Stomach (tissue), 8 donors: ENCODE measurements at regions not wholly inside any gene's neighbourhood (a gene's known extent, or its start where the extent isn't known, plus 50 kb on each side); places are given as distances from the start of the nearest gene placed in this dataset.

Source experiments
- DNase-seq, 2 donors: peaks; one replicate each; pipeline versions ENCODE4 v3.0.0 to v3.0.0-alpha.2; 2013 to 2019
- H3K27ac ChIP-seq, 5 donors: fragments of 200-600 bp in 4 of 5; sonication (generic) in 4 of 5; one replicate each; pipeline ENCODE4 v1.5.1; 2013 to 2019; ENCODE audit warnings: mild to moderate bottlenecking in 1 of 5, moderate library complexity in 1 of 5
- H3K27me3 ChIP-seq, 3 donors: fragments of 200-600 bp; sonication (generic); one replicate each; pipeline ENCODE4 v1.5.1; 2017 to 2019; ENCODE audit warnings: mixed run types in 1 of 3
- H3K36me3 ChIP-seq, 4 donors: fragments of 200-600 bp; sonication (generic); 1 replicate in 3 of 4; 2 replicates in 1 of 4; pipeline ENCODE4 v1.5.1; 2016 to 2019
- H3K4me1 ChIP-seq, 4 donors: fragments of 200-600 bp; sonication (generic); one replicate each; pipeline ENCODE4 v1.5.1; 2016 to 2019
- H3K4me3 ChIP-seq, 4 donors: fragments of 200-600 bp; sonication (generic) in 3 of 4; one replicate each; pipeline ENCODE4 v1.5.1; 2016 to 2019; ENCODE audit warnings: mild to moderate bottlenecking in 1 of 4
- H3K9me3 ChIP-seq, 4 donors: fragments of 200-600 bp; sonication (generic); one replicate each; pipeline ENCODE4 v1.5.1; 2016 to 2019
- EP300 ChIP-seq: sonication (generic); formaldehyde crosslinking; IDR thresholded peaks from one replicate; pipeline ENCODE4 v1.6.1; 2017; ENCODE audit warnings: antibody characterized with exemption
- POLR2A ChIP-seq, 4 donors: fragments of 450-650 bp; IDR thresholded peaks; one replicate each; pipeline ENCODE4 v1.6.1; 2016; ENCODE audit warnings: antibody characterized with exemption in 4 of 4, control low read depth in 2 of 4, mild to moderate bottlenecking in 1 of 4, moderate library complexity in 1 of 4
- POLR2AphosphoS5 ChIP-seq, 3 donors: sonication (generic); formaldehyde crosslinking; IDR thresholded peaks; one replicate each; pipeline ENCODE4 v1.6.1; 2016; ENCODE audit warnings: antibody characterized with exemption in 3 of 3
- WGBS, 5 donors: extraction: QIAGEN DNeasy Blood & Tissue Kit in 3 of 5; methylation state at CpG; one replicate each; pipeline versions ENCODE4 v1.1.5 to v1.1.7; 2013 to 2018; 5-methylcytosine and 5-hydroxymethylcytosine counted together
- intact Hi-C: fragments of 100-400 bp; cut with DNase I; formaldehyde crosslinking; loops from one replicate; pipeline ENCODE4 v1.15.1; 2023; ENCODE audit warnings: low total_unique reads
- TF ChIP-seq, protein P1 (sequence below), 7 experiments: fragments of 450-650 bp in 4 of 7; fragments of 200-600 bp in 3 of 7; sonication (generic) in 3 of 7; IDR thresholded peaks; one replicate each; pipeline ENCODE4 v1.5.1; 2016 to 2019; ENCODE audit warnings: antibody characterized with exemption in 7 of 7, control low read depth in 2 of 7, mild to moderate bottlenecking in 1 of 7
- donor health status: healthy with polysubstance abuse.
- donor health status: Bipolar disorder and iron deficiency.
- donor health status: healthy.

DNA sequence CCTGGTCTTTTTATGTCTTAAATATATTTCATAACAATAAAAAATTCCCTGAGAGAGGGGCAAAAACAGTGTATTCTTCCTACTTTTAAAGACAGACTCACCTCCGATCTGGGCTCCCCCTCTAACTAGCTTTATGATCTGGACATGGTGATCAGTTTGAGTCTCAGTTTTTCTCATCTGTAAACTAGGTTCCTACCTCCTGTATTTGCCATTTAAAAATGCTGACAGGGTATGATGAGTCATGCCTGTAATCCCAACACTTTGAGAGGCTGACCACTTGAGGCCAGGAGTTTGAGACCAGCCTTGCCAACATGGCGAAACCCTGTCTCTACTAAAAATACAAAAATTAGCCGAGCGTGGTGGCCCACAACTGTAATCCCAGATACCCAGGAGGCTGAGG is 114.8 kb upstream of the LHX5 start:
- no peak for DNase-seq
- TF ChIP-seq EP300, result no peak
- TF ChIP-seq, protein P1, sequence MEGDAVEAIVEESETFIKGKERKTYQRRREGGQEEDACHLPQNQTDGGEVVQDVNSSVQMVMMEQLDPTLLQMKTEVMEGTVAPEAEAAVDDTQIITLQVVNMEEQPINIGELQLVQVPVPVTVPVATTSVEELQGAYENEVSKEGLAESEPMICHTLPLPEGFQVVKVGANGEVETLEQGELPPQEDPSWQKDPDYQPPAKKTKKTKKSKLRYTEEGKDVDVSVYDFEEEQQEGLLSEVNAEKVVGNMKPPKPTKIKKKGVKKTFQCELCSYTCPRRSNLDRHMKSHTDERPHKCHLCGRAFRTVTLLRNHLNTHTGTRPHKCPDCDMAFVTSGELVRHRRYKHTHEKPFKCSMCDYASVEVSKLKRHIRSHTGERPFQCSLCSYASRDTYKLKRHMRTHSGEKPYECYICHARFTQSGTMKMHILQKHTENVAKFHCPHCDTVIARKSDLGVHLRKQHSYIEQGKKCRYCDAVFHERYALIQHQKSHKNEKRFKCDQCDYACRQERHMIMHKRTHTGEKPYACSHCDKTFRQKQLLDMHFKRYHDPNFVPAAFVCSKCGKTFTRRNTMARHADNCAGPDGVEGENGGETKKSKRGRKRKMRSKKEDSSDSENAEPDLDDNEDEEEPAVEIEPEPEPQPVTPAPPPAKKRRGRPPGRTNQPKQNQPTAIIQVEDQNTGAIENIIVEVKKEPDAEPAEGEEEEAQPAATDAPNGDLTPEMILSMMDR (IDR thresholded peaks at IDR 0.05), result no peak
- no peak for TF ChIP-seq POLR2A (IDR thresholded peaks at IDR 0.05)
- no peak for TF ChIP-seq POLR2AphosphoS5 (IDR thresholded peaks at IDR 0.05)
- Histone ChIP-seq H3K4me3 (no peak overlapping the region), H3K27me3 (peaks cover under 1 to 81% (median 9%) of the 10 kb centered on the region in 3 donors), H3K4me1 (peaks cover 0 to 2% (median 1%) of the 10 kb centered on the region in 4 donors), H3K36me3 (no peaks in the 10 kb centered on the region), H3K27ac (no peak overlapping the region), H3K9me3 (peaks cover 0 to 22% (median 7%) of the 10 kb centered on the region in 4 donors)
- WGBS, 5 donors, result 82 to 91% (median 84%) methylated on average over 4 of the region's 4 CpGs
- intact Hi-C loops, result no loop called here

DNA sequence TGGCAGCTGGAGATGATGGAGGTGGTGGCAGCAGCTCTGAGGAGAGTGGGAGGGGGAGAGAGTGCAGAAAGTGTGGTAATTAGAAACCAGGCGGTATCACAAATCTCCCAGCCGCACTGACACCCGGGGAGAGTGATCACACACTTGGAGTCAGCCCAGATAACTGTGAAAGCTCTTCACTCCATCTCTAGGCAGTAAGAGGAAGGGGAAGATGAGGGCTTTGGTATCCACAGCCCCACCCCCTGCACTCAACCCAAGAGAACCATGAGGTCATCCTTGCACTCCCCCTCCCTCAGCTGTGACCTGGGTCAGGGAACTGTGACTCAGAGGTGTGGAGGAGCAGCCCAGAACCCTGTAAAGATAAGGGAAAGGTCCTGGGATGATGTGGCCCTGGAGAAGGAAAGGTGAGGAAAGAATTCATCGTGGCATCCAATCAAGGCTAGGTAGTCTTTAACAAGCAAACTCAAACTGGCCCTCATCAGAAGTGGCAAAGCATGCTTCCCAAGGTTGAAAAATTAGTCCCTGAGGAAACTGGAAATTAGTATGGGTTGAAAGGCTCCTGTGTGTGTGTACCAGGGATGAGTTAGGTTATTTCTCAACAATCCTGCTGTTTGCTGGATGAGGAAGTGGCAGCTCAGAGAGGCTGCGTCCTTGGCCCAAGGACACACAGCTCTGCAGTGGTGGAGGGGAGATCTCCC is 111.0 kb upstream of the LHX5 start:
- no peaks in the 10 kb centered on the region for H3K4me1 ChIP-seq
- H3K27ac ChIP-seq, result no peak overlapping the region
- H3K27me3 ChIP-seq, result peaks cover 0 to 78% (median 8%) of the 10 kb centered on the region in 3 donors
- intact Hi-C loops, result no loop called here
- 19 to 25% (median 24%) methylated on average over 5 of the region's 5 CpGs for WGBS, 5 donors
- TF ChIP-seq POLR2A (IDR thresholded peaks at IDR 0.05) (no peak), POLR2AphosphoS5 (IDR thresholded peaks at IDR 0.05) (no peak), EP300 (no peak)
- TF ChIP-seq, protein P1 (IDR thresholded peaks at IDR 0.05), result no peak
- H3K36me3 ChIP-seq, result no peaks in the 10 kb centered on the region
- H3K4me3 ChIP-seq, result no peak overlapping the region
- peaks cover 0 to 43% (median 18%) of the 10 kb centered on the region in 4 donors for H3K9me3 ChIP-seq
- no peak for DNase-seq

DNA sequence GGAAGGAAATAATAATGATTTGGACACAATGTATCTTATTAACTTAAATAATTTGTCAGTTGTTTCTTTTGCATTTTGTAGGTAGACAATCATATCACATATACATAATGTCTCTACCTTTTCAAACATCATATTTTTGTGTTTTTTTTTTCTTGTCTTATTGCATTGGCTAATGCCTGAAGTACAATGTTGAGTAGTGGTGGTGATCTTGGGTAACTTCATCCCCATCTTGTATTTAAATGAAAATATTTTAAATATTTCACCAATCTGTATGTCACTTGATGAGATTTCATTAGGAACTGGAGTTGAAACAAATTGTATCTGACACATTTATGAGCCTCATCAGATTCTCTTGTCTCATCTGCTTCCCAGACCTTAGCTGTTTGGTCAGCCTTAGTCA is 109.7 kb upstream of the LHX5 start:
- Histone ChIP-seq H3K4me1 (no peaks in the 10 kb centered on the region), H3K27me3 (peaks cover 0 to 79% (median 11%) of the 10 kb centered on the region in 3 donors), H3K36me3 (no peaks in the 10 kb centered on the region), H3K27ac (no peak overlapping the region), H3K9me3 (peaks cover 0 to 36% (median 17%) of the 10 kb centered on the region in 4 donors), H3K4me3 (no peak overlapping the region)
- TF ChIP-seq POLR2A (IDR thresholded peaks at IDR 0.05) (no peak), POLR2AphosphoS5 (IDR thresholded peaks at IDR 0.05) (no peak), EP300 (no peak)
- TF ChIP-seq, protein P1 (IDR thresholded peaks at IDR 0.05), result no peak
- DNase-seq, result no peak
- intact Hi-C loops, result no loop called here

DNA sequence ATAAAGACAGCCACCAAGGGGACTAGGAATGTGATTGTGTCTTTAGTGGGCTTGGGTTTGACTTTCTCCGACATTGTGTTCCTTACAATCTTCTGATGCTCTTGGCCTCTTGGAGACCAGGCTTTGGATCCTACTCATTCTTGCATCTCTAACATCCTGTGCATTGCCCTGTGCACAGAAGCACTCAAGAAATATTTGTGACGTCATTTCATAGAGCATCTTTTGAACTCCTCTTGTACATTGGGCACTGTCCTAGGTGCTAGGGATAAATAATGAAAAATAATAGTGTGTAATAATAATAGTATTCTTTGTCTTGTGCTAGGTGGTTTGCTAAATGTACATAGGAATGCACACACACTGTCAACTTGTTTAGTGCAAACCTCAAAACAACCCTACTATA is 108.8 kb upstream of the LHX5 start:
- Histone ChIP-seq H3K36me3 (no peaks in the 10 kb centered on the region), H3K27ac (no peak overlapping the region), H3K4me1 (no peaks in the 10 kb centered on the region), H3K4me3 (no peak overlapping the region), H3K9me3 (peaks cover 0 to 36% (median 17%) of the 10 kb centered on the region in 4 donors), H3K27me3 (peaks cover 0 to 81% (median 13%) of the 10 kb centered on the region in 3 donors)
- WGBS, 5 donors, result 0 to 83% (median 32%) methylated on average over 2 of the region's 2 CpGs
- intact Hi-C loops, result no loop called here
- DNase-seq, result no peak
- no peak for TF ChIP-seq POLR2AphosphoS5 (IDR thresholded peaks at IDR 0.05)
- no peak for TF ChIP-seq EP300
- TF ChIP-seq, protein P1 (IDR thresholded peaks at IDR 0.05), result no peak
- TF ChIP-seq POLR2A (IDR thresholded peaks at IDR 0.05), result no peak
